ENCODE measurements at regions not wholly inside any gene's neighbourhood (a gene's known extent, or its start where the extent isn't known, plus 50 kb on each side); places are given as distances from the start of the nearest gene placed in this dataset.

DNA sequence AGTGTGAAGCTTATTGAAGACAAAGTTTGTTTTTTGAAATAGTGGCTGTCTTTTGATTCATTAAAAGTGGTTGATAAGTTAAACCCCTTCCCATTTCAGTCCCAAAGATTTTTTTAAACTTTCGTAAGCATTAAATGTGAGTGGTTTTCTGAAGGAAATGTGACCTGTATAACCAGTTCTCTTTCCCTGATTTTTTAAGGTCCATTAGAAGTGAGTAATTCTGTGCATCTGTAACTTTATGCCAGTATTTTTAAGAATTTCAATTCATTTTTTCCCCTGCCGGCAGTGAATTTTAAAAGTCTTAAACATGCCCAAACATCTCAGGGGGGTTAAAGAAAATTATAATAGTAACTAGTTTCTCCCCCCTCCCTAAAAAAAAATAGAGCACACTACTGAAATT lies 254.6 kb upstream of the SP8 start:
- DNase-seq: no peak

DNA sequence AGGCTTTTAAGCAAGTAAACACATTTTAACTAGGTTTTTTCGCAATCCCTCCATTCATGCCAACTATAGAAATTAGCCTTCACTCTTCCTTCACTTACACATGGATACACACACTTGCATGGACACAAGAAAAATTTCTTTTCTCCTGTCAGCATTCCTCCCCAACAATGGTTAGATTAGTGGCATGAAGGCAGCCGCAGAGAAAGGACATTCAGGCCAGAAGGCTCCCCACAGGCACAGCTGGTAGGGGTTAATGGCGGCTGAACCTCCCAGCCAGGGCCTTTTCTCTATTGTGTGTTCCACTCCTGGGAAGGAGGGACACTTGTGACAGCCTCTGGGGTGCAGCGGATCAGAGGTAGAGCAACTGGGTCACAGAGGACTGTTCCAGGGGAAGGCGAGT lies 255.0 kb upstream of the SP8 start:
- no peak for DNase-seq

DNA sequence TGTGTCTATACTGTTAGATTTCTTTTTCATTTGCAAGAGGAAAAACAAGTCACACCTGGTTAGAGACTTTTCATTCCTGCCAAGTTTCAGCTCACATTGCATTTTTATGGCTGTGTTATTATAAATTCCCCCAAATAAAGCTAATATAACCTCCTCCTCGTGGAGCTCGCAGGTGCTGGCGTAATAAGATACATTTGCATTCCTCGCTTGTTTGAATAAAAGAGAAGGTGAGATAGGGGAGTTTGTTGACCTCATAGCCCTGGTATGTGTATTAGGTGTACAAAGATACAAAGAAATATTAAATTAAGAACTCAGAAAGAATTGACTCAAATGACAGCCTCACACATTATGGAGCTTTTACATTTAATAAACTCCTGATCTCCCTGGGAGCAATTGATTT lies 257.7 kb upstream of the SP8 start:
- DNase-seq: no peak

DNA sequence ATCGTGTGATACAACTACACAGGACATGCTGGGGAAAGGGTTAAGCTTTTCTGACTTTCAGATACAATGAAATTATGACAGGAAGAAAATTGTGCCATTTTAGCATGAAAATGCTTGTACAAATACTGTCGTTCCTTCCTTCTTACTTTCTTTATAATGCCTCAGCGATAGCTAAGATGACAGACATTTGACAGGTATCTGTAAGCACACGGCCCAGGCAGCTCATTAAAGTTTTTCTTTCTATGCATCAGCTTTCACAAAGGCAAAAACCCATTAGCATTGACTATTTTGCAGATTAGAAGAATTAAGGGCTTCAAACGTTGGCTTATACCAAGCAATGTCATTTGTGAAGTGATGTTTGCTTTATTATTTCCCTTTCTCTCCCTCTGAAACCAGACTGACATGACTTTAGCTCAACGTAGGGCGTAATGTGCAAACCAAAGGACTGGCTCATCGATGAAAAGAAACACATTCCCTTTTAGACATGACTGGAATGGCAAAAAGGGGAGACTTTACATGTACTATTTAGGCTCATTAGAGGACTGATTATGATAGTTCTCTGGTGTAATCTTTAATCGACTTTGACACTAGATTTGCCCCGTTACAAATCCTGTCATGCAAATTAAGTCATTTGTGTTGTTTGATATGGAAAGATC lies 258.4 kb upstream of the SP8 start:
- no peak for DNase-seq

DNA sequence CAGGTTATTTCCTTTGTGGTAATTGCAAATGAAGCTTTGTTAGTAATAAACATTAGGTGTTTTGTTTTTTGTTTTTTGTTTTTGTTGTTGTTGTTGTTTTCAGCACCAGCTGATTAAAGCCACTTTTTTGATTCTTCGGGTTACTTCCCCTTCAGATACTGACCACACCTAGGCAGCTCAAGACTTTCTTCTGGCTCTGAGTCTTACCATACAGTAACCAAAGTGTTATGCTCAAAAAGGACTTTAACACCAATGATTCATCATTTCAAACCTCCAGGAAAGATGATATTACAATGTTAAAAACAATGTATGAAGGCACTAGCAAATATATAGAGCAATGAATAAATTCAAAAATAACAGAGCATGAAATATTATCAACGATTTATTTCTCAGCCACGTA lies 265.2 kb upstream of the SP8 start:
- DNase-seq: no peak

DNA sequence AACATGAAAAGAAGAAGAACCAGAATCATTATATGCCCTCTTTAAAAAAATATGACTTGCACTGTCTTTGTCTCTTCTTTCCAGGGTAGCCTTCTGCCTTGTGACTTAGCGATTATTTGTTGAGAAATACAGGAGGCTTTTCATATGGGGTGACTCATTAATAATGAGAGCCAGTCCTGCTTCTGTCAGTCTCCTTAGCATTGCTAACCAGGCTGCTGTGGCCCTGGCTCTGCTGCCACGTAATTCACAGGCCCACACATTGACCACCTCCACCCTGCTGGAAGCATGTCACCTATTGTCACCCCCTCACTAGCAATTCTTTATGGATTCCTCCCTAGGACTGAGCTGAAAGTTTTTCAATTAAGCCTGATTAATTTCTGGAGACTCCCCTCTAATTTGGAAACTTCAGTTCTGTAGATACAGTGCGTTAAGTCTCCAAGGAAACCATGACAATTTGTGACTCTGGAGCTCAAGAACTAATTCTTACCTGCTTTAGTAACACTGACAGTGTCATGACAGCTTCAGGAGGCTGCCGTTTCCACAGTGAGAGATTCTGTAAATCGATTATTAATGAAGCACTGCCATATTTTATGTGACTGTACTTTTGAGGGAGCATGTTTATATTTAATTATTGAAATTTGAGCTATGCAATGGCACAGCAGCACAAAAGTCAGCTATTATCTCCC lies 267.9 kb upstream of the SP8 start:
- DNase-seq: no peak

DNA sequence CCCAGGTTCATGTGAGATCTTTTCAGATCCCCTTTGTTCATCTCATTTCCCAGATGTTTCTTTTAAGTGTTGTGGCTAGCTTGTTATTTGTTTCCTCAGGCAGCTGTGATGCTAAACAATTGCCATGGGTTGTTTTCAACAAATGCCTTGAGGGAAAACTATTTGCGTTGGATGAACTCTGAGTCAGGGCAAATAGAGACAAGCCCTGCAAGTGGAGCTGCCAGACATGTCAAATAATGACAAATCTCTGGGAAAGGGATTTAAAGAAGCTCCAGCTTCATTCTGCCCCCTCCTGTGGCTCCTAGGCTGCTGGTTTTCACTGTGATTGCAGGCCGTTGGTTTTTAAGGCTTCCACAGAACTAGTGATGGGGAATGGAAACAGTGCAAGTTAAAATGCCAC lies 272.4 kb upstream of the SP8 start:
- DNase-seq: no peak

DNA sequence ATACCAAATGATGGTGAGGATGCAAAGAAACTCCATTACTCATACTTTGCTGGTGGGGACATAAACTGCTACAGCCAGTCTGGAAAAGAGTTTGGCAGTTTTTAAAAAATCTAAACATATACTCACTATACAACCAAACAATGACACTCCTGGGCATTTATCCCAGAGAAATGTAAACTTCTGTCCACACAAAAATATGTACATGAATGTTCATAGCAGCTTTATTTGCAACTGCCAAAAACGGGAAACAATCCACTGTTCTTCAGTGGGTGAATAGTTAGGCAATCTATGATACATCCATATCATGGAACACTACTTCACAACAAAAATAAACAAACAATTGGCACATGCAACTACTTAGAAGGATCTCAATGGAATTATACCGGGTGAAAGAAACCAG lies 276.4 kb upstream of the SP8 start:
- no peak for DNase-seq

DNA sequence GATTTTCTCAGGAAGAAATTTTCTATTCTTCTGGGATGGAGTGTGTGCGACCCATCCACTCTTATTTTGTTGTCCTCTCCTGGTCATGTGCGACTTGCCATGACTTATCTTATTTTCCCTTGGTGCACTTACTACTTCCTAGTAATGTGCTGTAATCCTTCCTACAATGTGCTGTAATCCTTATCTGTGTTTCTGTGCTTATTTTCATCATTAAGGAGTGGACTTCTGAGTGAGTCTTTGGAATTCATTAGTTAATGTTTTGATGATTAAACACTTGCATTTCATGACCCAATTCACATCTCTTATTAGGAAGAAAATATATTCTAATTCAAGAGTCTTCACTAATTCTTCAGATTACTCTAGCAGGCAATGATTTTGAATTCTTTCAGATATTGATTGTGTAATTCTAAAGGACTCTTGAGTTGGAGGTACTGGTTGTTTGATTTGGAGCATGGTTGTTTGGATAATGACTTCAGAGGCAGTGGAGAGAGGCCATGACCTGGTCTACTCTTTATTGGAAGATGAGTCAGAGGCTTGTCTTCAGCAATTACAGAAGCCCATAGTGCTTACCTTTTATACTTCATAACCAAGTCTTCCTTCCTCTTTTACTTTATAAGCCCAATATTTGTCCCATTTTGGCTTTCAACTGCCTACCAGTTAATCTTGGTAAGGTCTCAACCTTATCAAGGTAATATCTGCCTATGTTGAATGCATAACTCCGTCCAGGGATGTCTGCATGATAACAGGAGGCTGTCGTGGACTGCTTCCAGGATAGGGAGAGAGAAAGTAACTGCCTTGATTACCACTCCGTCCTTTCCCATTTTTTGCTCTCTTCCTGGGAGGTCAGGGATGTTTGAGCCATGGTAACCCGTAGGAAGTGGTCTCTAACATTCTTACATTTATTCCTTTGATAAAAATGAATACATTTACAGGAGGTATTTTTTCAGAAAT lies 278.3 kb upstream of the SP8 start:
- DNase-seq: no peak

DNA sequence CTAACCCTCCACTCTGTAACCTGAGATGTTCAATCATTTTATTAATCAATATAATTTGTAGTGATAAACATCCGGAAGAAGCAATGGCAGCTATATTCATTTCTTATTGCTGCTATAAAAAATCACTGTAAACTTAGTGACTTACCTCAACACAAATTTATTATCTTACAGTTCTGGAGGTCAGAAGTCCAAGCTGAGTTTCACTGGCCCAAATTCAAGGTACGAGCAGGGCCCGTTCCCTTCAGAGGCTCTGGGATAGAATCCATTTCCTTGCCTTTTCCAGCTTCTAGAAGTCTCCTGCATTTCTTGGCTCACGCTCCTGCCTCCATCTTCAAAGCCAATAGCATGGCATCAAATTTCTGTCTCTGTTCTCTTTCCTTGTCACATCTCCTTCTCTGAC lies 279.5 kb upstream of the SP8 start:
- no peak for DNase-seq

DNA sequence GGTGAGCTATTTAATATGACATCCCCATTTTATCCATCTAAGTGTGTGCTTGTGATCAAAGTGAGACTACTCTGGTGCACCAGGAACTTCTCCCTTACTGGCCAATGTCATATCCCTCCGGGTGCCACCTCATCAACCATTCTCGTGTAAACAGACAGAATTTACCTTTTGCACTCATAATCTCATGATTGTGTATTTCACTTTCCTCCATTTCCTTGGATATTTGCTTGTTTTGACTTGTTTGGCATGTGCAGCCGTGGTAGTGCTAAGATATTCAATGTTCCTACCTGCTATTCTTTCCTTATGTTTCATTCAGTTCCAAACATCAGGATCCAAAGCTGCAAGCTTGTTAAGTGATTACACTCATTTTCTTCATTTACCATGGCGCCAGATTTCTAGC lies 280.5 kb upstream of the SP8 start:
- no peak for DNase-seq

DNA sequence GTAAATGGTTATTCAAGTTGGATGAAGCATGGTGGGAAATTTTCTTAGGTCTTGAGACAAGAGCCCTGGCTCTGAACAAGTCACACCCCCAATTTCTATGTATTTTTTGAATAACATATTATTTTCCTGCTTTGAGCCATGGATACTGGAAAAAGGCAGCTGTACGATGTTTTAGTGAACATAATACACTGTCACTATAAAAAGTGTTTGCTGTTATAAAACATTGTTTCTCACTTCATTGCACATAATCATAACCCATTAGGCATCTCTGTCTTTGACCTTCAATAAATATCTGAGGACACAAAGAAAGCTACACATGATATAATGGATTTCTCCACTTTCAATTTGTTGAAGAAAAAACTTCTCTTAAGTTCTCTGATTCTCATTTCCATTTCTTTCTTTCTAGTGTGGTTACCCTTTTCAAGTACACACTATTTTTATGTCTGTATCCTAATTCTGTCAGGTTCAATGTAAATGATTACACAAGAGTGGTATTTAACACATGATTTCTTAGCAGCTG lies 283.9 kb upstream of the SP8 start:
- DNase-seq: no peak

DNA sequence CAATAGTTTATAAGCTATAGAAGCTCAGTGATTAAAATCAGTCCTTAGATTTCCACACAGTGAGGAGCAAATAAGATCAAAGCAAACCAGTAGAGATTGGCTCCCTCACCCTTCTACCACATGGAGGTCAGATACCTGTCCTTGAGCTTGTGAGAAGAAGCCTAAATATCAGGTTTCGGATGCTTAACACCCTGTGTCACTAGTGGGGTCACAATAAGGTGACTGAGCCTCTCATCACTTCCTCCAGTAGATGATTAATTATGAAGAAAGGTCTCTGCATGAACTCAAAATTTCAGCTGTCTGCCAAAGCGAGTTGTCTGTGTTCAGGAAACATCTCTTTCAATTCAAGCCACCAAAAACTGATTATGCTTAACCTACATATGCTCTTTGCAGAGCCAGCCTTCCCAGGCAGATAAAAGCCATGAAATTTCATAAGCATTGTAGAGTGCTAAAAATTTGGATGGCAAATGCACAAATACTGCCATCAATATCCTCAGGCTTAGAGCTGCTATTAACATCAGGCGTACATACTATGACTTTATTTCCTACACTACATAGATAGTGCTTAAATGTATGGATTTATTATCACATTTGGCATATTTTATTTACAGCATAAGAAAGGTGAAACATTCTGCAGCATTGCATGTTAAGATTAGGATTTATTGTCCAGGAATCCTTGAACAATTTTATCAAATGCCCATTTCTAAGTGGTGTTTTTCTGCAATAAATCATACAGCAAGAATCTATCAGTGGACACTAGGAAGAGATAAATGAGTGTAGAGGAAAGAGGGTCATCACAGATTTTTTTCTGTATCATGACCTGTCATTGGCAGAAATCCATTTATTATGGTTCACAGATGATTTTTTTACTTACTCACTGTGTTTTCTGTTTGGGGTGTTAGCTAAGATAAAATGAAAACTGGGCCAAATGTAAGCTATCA lies 285.1 kb upstream of the SP8 start:
- no peak for DNase-seq

DNA sequence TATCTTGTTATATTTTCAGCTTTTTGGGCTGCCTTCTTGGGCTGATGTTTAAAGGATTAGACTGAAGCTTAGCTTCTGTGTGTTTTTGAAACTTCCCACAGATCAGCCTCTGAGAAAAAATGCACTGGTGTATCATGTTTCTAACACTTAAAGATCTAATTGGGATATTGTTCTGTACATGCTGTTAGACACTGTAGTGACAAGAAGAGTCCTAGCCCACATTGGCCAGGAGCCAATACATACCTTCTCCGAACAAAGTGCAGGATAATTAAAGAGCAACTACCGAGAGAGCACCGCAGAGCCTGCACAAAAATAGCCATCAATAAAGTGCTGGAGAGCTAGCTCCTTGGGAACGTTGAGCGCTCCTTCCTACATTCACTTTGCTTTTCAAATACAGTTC lies 289.4 kb upstream of the SP8 start:
- DNase-seq: peak; percentile 88

DNA sequence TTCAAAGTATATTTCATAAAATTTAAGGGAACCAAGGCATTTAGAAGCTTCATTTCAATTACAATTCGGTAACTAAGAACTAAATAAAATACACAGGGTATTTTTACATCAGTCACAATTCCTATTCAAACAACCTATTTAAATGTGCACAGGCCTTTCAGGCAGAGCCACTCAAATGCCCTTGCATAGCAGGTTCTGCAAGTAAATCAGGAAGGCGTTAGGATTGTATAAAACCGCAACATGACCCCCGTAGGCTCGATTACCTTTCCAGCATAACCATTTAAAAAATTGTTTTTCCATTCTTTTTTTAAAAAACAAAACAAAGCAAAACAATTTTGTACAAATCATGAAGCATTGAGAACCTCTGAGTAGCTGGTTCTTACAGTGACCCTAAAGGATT lies 289.9 kb upstream of the SP8 start:
- no peak for DNase-seq

DNA sequence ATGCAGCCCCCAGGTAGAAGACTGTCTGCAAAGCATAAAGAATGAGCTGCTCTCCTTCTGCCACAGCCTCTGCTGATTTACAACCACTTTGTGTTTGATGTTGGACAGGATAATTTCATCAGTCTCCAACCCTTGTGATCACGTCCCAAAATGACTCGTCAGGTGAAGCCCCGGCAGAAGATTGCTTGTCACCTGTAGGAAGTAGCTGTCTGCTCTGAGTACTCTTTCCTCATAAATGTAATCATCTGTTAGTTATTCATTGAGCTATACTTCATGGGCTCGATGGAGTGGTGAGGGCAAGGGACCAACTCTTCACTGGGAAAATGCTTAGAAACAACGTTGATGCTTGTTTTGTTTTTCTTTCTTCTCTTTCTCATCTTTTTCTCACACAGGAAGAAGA lies 290.9 kb upstream of the SP8 start:
- no peak for DNase-seq

DNA sequence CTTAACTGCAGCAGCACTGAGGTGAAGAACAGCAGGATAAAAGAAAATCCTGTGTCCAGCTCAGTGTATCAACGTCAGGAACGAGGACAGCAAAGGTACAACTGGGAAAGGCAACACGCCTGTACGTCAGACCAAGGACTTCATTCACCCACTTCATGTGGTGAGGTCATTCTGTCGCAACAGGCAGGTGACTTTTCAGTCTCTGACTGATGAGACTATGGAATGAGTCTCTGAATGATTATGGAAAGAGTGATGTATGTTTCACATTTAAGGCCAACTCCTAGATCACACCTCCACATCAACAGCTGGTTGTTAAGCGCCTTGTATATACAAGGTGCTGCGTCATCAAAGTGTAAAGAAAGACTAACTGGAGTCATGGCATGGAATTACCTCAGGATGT lies 297.6 kb upstream of the SP8 start:
- DNase-seq: no peak

DNA sequence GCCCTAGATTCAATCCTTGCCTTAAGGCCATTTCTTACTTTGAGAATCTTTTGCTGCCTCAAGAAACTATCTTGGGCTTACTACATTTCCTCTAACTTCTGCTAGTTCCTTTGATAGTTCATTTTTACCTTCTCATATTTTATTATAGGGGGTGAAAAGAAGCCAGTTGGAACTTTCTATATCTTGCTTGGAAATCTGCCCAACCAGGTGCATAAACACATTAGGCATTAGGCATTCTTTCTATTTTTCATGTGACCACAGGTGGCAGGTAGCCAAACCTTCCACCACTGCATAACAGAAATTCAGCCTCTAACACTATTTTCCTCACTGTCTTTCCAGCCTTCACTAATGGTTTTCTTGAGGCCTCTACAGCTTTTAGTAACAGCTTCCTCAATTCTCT lies 300.0 kb upstream of the SP8 start:
- peak; percentile 46 for DNase-seq

DNA sequence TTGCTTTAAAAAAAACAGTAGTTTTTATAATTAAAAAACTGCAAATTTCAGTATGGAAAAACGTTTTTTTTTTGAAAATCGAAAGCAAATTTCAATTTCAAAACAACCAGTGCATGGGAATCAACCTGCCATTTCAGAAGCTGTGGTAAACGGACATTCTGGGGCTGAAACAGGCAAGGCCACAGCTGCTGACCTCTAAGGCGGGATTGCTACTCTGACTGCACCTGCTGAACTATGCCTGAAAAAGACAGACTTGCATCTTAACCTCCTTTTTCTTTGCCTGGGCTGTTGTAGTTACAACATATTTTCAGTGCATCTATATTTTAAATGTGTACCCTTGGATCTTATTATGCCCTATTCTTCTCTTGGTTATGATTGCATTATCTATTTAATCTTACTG lies 303.0 kb upstream of the SP8 start:
- DNase-seq: no peak

DNA sequence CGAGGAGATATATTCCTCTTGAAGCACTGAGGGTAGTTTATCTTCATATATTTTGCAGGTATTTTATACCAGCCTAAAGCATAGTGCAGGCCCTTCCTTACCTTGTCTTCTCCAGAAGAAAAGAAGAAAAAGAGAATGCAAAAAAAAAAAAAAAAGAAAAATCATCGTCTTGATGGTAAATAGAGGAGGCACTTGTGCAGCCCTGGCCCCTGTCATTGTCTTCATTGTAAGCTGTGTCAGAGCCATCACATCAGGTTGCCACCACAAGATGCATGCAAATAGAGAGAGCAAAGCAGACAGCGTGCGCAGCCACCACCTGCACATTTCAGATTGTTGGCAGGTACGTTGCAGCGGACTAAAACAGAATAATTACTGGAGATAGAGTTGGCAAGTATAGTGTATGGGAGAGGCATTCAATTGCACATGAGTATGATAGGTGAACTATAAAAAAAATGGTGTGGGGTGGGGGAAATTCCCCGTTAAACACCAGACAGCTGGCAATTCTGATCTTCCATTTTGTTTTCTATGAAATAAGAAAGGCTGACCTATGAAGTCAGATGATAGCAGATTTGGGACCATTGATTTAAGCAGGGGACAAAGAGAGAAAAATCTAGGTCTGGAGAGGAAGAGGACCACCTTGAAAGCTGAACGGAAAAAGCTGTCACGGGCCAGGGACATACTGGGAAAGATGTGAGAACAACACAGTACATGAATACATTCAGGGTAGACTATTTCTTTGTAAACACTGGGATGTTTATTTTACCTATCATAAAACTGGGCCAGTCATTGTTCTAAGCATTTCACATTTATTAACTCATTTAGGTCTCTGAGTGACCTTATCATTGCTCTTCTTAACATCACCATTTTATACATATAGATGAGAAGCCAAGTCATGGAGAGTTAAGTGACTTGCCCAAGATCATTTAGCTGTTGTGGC lies 306.3 kb upstream of the SP8 start:
- peak; percentile 94 for DNase-seq

DNA sequence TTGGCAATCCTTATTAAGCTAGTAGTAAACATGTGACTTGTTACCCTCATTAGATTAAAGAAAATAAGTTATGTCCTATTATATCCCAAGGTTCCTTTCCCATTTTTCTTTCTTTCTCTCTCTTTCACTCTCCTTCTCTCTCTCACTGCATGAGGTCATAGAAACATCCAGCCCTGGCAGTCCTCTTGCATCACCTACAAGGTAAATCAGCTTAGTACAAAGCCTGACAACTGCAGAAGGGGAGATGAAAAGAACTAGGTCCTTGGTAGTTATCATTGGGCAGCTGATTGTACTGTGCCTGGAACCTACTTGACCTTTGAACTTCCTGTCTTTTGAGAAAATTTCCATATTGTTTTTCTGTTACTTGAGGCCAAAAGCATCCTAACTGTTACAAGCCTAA lies 307.9 kb upstream of the SP8 start:
- no peak for DNase-seq
